Sigmoid colon (tissue), 4 donors: ENCODE measurements at regions not wholly inside any gene's neighbourhood (a gene's known extent, or its start where the extent isn't known, plus 50 kb on each side); places are given as distances from the start of the nearest gene placed in this dataset.

Experiments
- CTCF ChIP-seq, 4 experiments: fragments of 450-650 bp in 3 of 4; fragments of 200-600 bp in 1 of 4; IDR thresholded peaks; one replicate each; pipeline ENCODE4 v1.5.1; 2016 to 2019; ENCODE audit warnings: antibody characterized with exemption in 4 of 4, mild to moderate bottlenecking in 3 of 4, moderate library complexity in 2 of 4
- EP300 ChIP-seq, 4 donors: sonication (generic); formaldehyde crosslinking; IDR thresholded peaks; one replicate each; pipeline ENCODE4 v1.6.1; 2017; ENCODE audit warnings: antibody characterized with exemption in 4 of 4
- POLR2A ChIP-seq, 2 donors: fragments of 450-650 bp; IDR thresholded peaks; one replicate each; pipeline ENCODE4 v1.6.1; 2016; ENCODE audit warnings: antibody characterized with exemption in 2 of 2, mild to moderate bottlenecking in 2 of 2, moderate library complexity in 2 of 2
- POLR2AphosphoS5 ChIP-seq, 4 donors: sonication (generic); formaldehyde crosslinking; IDR thresholded peaks; one replicate each; pipeline ENCODE4 v1.6.1; 2017; ENCODE audit warnings: antibody characterized with exemption in 4 of 4

- no peak for TF ChIP-seq EP300 (IDR thresholded peaks at IDR 0.05)
- no peak for TF ChIP-seq CTCF (IDR thresholded peaks at IDR 0.05)
- no peak for TF ChIP-seq POLR2AphosphoS5 (IDR thresholded peaks at IDR 0.05)
- no peak for TF ChIP-seq POLR2A (IDR thresholded peaks at IDR 0.05)
Measured at GRCh38 chr14:89551955-89552354, 134.9 kb upstream of the FOXN3 start.
